HG02623 (cell line): ENCODE measurements at regions not wholly inside any gene's neighbourhood (a gene's known extent, or its start where the extent isn't known, plus 50 kb on each side); places are given as distances from the start of the nearest gene placed in this dataset.
A peak's percentile ranks its signal among the peaks of the same experiment; 100 is the strongest.

ENCODE experiments used
- ATAC-seq: cut with Tn5 transposase; IDR thresholded peaks from one replicate; pipeline ENCODE4 v1.9.1; 2021; ENCODE audit warnings: moderate library complexity; ENCODE audit not compliant: unreplicated experiment

DNA sequence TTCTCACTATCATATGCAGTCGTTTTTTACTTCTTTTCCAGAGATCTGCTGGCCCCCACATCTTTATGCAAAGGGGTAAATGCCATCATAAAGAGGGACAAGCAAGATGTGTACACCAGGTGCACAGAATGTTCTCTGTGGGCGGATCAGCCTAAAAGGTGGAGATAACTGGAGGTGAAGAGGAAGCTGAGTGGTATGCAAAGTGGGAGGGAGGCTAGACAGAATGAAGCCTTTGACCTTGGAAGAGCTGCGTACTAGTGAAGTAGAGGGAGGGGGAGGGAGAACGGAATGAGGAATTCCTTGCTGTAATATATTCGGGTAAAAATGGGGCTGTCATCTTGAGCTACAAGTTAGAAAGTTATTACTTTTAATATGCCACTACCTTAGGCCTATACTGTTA is 287.5 kb upstream of the VRK2 start:
- ATAC-seq = no peak

DNA sequence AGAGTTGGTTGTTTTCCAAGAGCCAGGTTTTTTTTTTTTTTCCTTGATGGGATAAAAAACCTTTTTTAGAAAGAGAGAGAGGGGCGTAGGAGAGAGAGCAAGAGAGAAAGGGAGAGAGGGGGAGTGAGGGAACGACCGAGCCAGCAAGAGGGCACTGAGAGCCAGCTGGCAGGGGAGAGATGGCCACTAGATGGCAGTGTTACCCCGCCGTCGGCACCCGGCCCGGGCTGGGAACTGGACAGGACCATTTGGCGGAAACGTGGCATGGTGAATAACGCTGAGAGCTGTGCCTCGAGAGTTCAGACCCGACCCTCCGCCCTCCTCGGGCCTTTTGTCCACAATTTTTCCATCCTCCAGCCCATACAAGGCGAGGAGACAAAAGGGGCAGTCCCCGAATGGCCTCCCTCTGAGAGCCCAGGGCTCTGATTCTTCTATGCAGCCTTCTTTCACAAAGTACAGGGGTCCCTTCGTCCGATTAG is 286.7 kb upstream of the VRK2 start:
- ATAC-seq = peak; percentile 81

DNA sequence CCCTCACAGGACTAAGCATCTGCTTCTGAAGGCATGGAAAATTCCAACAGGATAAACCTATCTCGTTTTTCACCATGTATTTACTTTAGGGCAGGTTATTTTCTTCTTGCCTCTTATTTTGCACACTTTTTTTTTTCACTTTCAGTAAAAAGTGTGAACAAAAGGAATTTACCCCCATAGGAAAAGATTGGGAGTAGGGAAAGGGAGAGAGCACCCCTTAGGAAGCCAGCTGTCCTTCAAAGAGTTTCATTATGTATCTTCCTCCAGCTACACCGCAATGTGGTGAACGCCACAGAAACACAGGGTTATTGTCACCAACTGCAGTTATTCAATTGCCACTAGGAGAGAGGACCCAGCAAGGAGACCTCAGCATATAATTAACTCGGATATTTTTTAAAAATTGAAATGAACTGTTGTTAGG is 286.2 kb upstream of the VRK2 start:
- ATAC-seq = peak; percentile 73

DNA sequence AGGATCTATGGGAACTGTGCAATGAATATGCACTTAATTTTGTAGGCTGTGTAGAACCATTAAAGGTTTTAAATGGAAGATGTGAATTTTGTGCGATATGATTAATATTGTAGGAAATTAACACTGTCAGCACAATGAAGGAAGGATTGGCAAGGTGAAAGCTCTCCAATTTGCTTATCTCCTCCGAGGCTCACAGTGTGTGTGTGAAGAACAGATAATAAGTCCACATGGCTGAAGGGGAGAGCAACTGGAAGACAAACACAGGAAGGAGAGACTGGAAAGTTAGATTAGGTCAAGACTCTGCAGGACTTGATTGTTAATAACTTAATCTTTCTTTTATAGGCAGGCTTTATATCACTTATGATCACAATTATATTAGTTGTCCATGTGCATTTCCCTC is 269.7 kb upstream of the VRK2 start:
- ATAC-seq = no peak

DNA sequence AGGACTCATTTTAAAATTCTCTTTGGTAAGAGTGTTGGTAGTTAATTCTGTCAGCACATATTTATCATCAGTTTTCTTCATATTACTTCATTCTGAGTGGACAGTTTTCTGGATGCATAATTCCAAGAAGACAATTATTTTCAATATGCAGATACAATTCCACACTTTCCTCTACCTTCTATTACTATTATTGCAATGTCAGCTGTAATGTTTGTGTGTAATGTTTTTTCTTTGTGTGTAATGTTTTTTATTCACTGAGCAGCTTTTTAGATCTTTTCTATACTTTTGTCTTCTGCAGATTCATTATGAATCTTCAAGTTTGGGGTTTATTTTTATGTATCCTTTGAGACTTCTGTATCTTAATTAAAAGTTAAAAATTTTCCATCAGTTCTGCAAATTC is 264.0 kb upstream of the VRK2 start:
- no peak for ATAC-seq

DNA sequence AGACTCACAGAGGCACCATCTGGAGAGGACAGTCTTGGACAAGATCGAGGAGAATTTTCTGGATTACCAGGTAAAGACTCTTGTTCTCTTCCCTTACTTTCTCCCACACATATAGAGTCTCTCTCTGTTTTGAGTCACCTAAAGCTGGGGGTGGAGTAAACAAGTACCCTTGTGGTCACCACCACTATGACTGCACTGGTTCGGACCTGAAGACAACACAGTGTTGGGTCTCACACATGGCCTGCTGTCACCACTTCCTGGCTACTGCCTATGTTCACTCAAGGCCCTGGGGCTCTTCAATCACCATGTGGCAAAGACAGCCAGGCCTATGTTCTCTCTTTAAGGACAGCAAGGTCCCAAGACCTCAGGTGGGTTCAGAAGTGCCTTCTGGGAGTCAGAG is 253.3 kb upstream of the VRK2 start:
- no peak for ATAC-seq

DNA sequence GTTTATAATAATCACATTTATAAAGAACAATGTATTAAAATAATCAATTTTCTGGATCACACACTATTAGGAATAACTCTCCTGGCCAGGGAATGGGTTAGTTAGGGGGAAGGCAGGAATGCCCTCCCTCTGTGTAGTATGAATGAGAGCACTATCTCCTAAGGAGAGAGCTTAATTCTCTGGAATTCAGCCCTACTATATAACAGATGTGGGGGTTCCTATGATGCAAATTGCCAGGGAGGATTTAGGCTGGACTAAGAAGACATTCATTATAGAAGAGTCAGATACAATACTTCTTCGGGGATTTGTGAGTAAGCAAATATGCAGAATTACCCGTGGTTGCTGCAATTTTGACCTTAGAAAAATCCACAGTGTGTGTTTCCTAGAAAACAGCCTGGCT is 250.1 kb upstream of the VRK2 start:
- ATAC-seq = no peak

DNA sequence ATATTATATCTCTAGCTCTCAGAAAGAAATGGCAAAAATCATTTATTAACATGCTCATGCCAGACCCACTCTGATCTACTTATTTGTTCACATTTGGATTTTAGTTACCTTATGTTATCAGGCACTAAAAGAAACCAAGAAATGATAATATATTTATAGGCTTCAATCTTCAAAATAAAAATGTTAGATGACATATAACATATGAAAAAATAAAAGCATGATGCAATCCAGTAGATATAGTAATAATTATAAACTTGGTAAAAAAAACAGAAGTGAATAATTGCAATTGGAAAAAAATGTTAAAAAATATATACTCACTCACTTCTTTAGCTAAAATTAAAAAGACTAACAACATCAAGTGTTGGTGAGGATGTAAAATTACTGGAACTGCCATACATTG is 248.3 kb upstream of the VRK2 start:
- ATAC-seq = no peak

DNA sequence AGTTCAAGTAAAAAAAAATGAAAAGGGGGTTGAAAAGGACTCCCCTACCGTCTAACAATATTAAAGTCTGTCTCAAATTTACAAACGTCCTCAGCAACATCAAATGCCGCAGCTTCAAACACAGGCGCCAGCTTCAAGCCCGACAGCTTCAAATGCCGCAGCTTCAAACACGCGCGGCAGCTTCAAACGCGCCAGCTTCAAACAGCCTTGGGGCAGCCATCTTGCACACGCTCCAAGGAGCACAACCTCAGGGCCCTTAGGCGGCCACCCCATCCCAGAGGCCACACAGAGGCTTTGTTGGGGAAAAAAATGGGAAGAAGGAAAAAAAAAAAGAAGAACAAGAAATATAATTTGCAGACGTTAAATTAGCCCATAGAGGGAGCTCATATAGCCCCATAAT is 244.4 kb upstream of the VRK2 start:
- ATAC-seq = no peak

DNA sequence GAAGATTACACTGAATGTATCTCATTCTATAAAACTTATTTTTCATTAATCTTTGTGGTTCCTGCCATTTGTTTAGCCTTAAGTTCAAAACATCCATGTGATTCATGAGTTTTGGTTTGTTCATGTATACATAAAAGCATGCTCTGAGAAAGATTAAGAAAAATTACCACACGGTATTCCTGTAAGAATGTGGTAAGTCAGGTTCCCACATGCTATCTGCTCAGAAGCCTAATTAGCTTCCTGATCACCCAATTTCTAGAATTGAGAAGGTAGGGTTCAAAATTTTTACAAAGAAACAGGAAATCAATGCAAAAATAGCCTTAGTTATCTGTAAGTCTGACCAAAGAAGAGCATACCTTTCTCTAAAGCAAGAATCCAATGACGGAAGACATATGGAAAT is 241.6 kb upstream of the VRK2 start:
- no peak for ATAC-seq

DNA sequence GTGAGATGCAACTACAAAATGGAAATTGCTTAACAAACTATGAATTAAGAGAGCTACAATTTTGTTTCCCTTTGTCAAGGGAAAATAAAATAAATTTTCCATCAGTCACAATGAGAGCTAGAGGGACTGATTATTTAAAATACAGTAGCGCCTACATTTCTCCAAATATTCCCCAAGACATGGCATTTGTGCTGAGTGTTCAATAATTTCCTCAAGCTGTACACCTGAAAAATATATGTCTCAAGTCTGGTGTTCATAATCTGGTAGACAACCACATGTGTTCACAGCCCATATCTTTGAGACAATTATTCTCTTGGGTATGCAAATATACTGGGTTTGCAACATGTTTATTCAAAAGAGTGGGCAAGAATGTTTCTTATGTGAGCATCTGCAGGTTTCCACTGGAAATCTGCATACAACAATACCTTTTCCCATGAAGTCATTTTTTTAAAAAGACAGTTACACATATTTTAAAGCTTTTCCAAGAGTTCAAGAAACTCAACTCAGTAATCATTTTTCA is 240.1 kb upstream of the VRK2 start:
- ATAC-seq = no peak

DNA sequence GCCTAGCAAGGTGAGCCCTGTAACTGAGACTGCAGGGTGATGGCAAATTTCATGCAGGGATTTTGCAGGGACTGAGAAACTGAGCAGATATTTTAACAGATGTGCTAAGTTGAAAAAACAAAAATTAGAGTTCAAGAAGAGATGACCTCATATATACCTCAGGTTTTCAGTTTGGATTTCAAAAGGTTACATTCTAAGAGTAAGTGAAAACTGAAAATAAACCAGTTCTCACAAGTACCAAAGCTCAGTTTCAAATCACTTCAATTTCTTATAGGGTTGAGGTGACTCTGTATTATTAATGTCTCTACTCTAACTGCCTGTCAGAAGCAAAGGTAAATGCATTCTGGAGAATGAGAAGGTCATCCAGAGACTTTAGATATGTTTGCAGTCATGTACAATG is 237.4 kb upstream of the VRK2 start:
- peak; percentile 96 for ATAC-seq

DNA sequence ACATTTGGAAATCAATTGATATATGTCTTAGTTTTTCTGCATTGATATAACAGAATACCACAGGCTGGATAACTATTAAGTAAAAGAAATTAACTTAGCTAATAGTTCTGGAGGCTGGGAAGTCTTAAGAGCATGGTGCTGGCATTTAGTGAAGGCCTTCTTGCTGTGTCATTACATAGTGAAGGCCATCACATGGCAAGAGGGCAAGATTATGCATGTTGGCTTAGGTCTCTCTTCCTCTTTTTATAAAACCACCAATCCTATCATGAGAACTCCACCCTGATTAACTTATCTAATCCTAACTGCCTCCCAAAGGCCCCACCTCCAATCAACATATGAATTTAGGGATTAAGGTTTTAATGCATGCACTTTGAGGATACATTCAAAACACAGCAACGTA is 225.5 kb upstream of the VRK2 start:
- no peak for ATAC-seq

DNA sequence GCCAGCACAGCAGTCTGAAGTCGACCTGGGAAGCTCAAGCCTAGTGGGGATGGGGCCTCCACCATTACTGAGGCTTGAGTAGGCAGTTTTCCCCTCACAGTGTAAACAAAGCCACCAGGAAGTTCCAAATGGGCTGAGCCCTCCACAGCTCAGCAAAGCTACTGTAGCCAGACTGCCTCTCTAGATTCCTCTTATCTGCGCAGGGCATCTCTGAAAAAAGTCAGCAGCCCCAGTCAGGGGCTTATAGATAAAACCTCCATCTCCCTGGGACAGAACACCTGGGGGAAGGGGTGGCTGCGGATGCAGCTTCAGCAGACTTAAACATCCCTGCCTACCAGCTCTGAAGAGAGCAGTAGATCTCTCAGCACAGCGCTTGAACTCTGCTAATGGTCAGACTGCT is 218.4 kb upstream of the VRK2 start:
- ATAC-seq = no peak

DNA sequence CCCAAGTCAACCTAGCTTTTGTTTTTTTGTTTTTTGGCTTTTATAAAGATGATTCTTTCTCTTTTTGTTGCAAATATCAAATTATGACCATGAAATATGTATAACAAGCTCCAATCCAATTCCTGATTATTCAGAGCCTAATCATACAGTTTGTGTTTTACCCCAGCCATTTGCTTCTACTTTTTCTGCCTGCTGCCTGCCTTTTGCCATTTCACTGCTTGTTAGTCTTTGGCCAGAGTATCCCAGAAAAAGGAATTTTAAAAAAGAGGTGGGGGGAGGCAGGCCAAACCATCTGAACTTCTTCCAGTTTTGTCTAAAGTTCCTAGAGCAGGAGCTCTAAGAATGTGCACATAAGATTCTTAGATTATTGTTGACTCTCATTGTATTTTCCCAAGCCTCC is 211.9 kb upstream of the VRK2 start:
- ATAC-seq = no peak

DNA sequence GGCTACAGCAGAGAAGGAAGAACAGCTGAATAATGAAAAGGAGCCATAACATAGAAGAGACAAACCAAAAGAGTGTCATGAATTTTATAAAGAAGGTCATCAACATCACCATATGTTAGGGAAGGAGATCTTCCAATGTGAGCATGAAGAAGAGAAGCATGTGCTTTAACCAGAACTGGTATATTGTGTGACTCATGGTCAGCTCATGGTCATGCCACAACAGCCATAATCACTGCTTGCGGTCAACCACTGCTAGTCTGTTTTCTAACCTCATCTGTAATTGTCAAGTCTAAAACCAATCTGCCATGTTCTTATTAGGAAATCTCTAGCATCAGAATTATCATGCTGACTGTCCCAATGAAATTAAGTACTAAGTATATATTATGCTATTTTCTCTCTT is 204.1 kb upstream of the VRK2 start:
- no peak for ATAC-seq

DNA sequence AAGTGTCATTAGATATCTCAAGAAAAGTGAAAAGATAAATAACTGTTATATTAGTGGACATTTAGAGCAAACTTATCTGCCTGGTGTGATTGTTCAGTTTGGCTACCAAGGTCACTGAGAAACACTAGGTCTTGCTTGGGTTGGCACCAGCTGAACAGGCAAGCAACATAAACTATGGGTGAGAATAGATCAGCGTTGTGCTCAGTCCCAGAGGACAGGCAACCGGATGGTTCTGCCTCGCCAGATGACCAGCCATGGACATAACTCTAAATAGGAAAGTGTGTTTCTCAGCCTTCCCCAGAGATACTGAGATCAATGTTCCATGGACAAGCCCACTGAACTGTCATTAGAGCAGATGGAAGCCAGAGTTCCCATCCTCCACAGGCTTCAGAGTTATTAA is 203.4 kb upstream of the VRK2 start:
- no peak for ATAC-seq

DNA sequence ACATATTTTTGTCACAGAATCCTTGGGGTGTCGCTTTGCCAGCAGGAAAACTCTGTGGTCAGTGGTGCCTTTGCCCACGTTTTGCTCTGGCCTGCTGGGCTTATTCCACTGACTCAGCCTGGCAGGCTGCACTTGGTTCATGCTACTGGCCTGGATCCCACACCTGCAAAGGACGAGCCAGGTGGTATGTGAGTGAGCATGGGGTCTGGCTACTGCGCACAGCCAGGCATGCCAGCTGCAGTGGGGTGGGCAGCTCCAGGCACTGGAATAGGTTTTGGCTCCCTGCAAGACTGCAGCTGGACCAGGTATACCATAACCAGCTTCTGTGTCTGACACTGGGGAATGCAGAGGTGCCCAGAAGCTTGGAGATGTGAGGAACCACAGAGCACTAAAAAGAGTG is 197.9 kb upstream of the VRK2 start:
- ATAC-seq = no peak

DNA sequence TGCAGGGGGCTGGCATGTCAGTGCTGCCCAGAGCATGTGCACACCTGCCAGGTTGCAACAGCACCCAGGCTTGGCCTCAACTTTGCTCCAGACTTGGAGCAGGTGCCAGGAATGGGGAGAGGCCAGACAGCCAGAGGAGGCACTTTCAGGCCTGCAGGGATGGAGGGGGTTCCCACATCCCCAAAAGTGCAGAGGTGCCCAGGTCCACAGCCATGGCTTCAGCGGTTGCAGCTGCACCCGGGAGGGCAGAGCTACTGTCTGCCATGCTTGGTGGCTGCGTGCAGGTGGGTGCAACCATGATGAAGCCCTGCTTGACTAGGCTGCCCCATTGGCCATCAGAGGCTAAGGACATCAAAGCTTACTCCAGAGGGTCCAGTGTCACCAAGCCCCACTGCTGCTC is 196.8 kb upstream of the VRK2 start:
- no peak for ATAC-seq

DNA sequence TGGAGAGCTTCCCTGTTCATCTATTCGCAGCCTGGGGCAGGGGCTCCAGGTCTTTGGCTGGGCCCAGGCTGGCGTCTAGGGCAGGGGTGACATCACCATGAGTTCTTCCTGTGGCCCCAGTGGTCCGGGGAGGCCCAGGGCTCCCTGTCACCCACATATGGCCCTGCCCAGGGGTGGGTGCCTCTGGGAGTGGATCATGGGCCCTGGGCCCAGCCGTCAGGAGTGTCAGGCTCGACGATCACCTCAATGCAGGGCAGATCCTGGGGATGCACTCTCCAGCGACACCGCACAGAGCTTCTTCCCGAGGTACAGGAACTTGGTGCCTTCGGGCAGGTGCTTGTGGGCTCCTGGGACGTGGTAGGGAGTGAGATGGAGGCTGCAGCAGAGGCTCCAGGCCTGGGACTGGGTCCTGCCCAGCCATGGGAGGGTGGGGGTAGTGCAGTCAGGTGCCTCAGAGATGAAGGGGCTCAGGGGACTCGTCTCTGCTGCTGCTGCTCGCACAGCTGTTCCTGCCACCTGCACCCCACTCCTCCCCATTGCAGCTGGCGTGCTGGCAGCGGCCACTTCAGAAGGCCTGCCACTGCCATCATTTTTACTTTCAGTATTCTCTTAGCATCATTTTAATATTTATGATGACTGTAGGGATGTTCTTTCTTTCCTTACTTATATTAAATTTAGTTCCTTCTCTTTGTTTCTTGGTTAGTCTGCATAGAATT is 196.0 kb upstream of the VRK2 start:
- no peak for ATAC-seq

DNA sequence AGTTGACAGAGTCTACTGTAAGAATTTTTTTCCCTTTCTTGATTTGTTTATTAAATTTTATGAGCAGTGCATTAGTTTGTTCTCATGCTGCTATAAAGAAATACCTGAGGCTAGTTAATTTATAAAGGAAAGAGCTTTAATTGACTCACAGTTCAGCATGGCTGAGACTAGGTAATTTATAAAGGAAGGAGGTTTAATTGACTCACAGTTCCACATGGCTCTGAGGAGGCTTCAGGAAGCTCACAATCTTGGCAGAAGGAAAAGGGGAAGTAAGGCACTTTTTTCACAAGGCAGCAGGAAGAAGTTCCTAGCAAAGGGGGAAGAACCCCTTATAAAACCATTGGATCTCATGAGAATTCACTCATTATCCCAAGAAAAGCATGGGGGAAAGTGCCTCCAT is 191.4 kb upstream of the VRK2 start:
- ATAC-seq = no peak

DNA sequence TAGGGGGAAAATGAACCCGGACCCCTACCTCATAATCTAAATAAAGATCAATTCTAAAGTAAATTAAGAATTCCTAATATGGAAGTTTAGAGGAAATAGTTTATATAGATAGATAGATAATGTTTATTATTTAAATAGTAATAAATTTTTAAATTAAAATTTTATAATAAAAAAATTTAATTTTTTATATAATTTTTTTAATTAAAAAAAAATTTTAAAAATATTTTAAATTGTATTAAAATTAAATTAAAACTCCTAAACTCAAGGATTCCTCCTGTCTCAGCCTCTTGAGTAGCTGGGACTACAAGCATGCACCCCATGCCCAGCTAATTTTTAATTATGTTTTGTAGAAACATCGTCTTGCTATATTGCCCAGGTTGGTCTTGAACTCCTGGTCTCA is 186.9 kb upstream of the VRK2 start:
- no peak for ATAC-seq

DNA sequence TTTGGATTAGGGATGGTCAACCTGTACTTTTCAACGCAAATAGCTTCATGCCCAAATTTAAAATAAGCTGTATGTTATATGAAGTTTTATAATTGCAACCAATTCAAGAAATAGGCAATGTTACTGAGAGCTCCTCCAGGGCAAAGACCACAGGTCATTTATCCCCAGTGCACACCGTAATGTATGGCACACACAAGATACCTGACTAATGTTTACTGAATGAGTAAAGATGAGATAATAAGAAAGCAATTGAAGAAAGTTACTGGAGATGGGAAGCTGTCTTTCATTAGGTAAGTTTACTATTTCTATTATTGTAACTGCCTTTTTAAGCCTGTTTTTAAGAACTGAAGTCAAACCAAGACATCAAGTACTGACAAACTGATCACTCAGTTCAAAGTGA is 184.5 kb upstream of the VRK2 start:
- ATAC-seq = no peak
